Liver (tissue), 8 donors: ENCODE measurements at regions not wholly inside any gene's neighbourhood (a gene's known extent, or its start where the extent isn't known, plus 50 kb on each side); places are given as distances from the start of the nearest gene placed in this dataset.

Experiments used
- DNase-seq: peaks from one replicate; pipeline ENCODE4 v3.0.0-alpha.2; 2017; ENCODE audit warnings: low spot score
- H3K27ac ChIP-seq, 2 donors: one replicate each; pipeline ENCODE4 v1.7.0; 2013; ENCODE audit warnings: inconsistent platforms in 2 of 2, low read length in 2 of 2, control low read depth in 1 of 2, low read depth in 1 of 2, mild to moderate bottlenecking in 1 of 2
- H3K27me3 ChIP-seq, 4 donors: one replicate each; pipeline versions ENCODE4 v1.6.1 to v1.7.0; 2013; ENCODE audit warnings: low read length in 3 of 4, inconsistent platforms in 1 of 4, mild to moderate bottlenecking in 1 of 4, moderate library complexity in 1 of 4; ENCODE audit not compliant: control insufficient read depth in 4 of 4, insufficient read depth in 4 of 4
- H3K36me3 ChIP-seq, 4 donors: one replicate each; pipeline versions ENCODE4 v1.6.1 to v1.7.0; 2013; ENCODE audit warnings: low read length in 3 of 4, mild to moderate bottlenecking in 3 of 4, low read depth in 1 of 4, moderate library complexity in 1 of 4; ENCODE audit not compliant: control insufficient read depth in 4 of 4, insufficient read depth in 3 of 4
- H3K4me1 ChIP-seq, 4 donors: one replicate each; pipeline versions ENCODE4 v1.6.1 to v1.7.0; 2013; ENCODE audit warnings: low read length in 3 of 4, mild to moderate bottlenecking in 3 of 4, moderate library complexity in 1 of 4; ENCODE audit not compliant: control insufficient read depth in 4 of 4, insufficient read depth in 4 of 4
- H3K4me3 ChIP-seq, 3 donors: one replicate each; pipeline versions ENCODE4 v1.6.1 to v1.7.0; 2013; ENCODE audit warnings: low read length in 3 of 3, control low read depth in 1 of 3, low read depth in 1 of 3, mild to moderate bottlenecking in 1 of 3
- H3K9ac ChIP-seq, 2 donors: one replicate each; pipeline ENCODE4 v1.7.0; 2013; ENCODE audit warnings: low read length in 2 of 2, mild to moderate bottlenecking in 2 of 2, moderate library complexity in 2 of 2, control low read depth in 1 of 2, low read depth in 1 of 2
- H3K9me3 ChIP-seq, 4 donors: one replicate each; pipeline versions ENCODE4 v1.6.1 to v1.7.0; 2013; ENCODE audit warnings: low read length in 3 of 4; ENCODE audit not compliant: control insufficient read depth in 4 of 4
- ATF3 ChIP-seq: IDR thresholded peaks from 2 replicates; pipeline ENCODE4 v1.6.1; 2016; ENCODE audit warnings: antibody characterized with exemption
- CTCF ChIP-seq: fragments of 150-350 bp; IDR thresholded peaks from 2 replicates; pipeline ENCODE4 v1.5.1; 2017; ENCODE audit warnings: improper control_type of control experiment, low read depth, low read length; ENCODE audit not compliant: missing input control
- EGR1 ChIP-seq, 2 donors: IDR thresholded peaks; 2 replicates each; pipeline ENCODE4 v1.6.1; 2016 to 2018; ENCODE audit warnings: antibody characterized with exemption in 2 of 2, low read depth in 2 of 2
- FOXA1 ChIP-seq: IDR thresholded peaks from 2 replicates; pipeline ENCODE4 v1.6.1; 2016; ENCODE audit warnings: antibody characterized with exemption
- FOXA2 ChIP-seq: IDR thresholded peaks from 2 replicates; pipeline ENCODE4 v1.6.1; 2016; ENCODE audit warnings: antibody characterized with exemption
- GABPA ChIP-seq, 2 donors: IDR thresholded peaks in 1 of 2; conservative IDR thresholded peaks in 1 of 2; 2 replicates each; pipeline ENCODE4 v1.6.1; 2016; ENCODE audit warnings: antibody characterized with exemption in 2 of 2, mild to moderate bottlenecking in 1 of 2, moderate library complexity in 1 of 2
- HNF4A ChIP-seq, 2 donors: conservative IDR thresholded peaks; 2 replicates each; pipeline ENCODE4 v1.6.1; 2016; ENCODE audit warnings: antibody characterized with exemption in 2 of 2, mild to moderate bottlenecking in 2 of 2
- HNF4G ChIP-seq: IDR thresholded peaks from 2 replicates; pipeline ENCODE4 v1.6.1; 2016; ENCODE audit warnings: antibody characterized with exemption
- JUND ChIP-seq, 2 donors: IDR thresholded peaks; 2 replicates each; pipeline ENCODE4 v1.6.1; 2016; ENCODE audit warnings: antibody characterized with exemption in 2 of 2
- NR2F2 ChIP-seq: IDR thresholded peaks from 2 replicates; pipeline ENCODE4 v1.6.1; 2016; ENCODE audit warnings: antibody characterized with exemption
- RAD21 ChIP-seq, 2 donors: IDR thresholded peaks; 2 replicates each; pipeline ENCODE4 v1.6.1; 2016; ENCODE audit warnings: antibody characterized with exemption in 2 of 2, mild to moderate bottlenecking in 2 of 2
- SP1 ChIP-seq: IDR thresholded peaks from 2 replicates; pipeline ENCODE4 v1.6.1; 2018; ENCODE audit warnings: antibody characterized with exemption, mild to moderate bottlenecking
- TAF1 ChIP-seq: conservative IDR thresholded peaks from 2 replicates; pipeline ENCODE4 v1.6.1; 2016; ENCODE audit warnings: antibody characterized with exemption, mild to moderate bottlenecking
- YY1 ChIP-seq: IDR thresholded peaks from 2 replicates; pipeline ENCODE4 v1.6.1; 2016; ENCODE audit warnings: antibody characterized with exemption, mild to moderate bottlenecking
- ZBTB33 ChIP-seq: IDR thresholded peaks from 2 replicates; pipeline ENCODE4 v1.6.1; 2016; ENCODE audit warnings: antibody characterized with exemption
- WGBS: extraction: QIAGEN DNeasy Blood & Tissue Kit; methylation state at CpG from one replicate; pipeline ENCODE4 v1.1.7; 2013; 5-methylcytosine and 5-hydroxymethylcytosine counted together
- donor health status: healthy.
- donor health status: healthy.
- donor health status: healthy.
- donor health status: healthy.
- donor health status: healthy.

DNA sequence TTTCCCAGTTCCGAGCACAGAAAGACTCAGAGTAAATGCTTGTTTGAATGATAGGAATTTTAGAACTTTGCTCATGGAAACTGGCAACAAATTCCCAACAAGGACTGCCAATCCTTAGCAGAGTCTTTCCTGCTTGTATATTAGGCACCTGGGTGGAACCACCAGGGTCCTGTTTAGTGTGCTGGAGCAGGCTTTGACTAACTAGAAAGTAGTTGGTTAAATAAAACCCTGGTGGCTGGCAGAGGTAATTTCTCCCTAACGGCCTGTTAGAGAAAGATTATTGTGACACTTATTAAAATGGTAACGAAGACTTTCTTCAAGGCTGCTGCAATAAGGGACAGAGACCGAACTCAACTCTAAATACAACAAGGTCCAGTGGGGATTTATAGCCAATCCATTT, 103.6 kb upstream of the TEX13D start:
- 89% methylated on average over 4 of the region's 4 CpGs for WGBS

DNA sequence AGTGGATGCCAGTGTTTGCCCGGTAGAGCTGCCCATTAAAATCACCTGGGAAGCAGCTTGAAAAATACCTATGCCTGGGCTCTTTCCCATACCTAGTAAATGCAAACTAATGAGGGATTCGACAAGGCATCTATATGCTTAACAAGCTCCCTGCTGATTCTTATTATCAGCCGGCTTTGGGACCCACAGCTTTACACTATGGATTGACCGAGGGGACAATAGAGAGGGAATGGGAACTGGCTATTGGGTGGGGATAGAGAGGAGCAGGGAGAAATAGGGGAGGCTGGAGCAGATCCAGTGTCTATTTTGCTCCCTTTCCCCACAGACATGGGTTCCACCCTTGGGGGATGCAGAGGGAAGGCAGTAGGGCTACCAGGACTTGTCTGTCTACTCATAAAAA, 103.1 kb upstream of the TEX13D start:
- TF ChIP-seq JUND (IDR thresholded peaks at IDR 0.05): no peak
- TF ChIP-seq GABPA (IDR thresholded peaks at IDR 0.05 in 1 of 2, conservative IDR thresholded peaks at IDR 0.05 in 1 of 2): no peak
- no peak for TF ChIP-seq SP1
- no peak for TF ChIP-seq FOXA1
- TF ChIP-seq NR2F2: no peak
- no peak for TF ChIP-seq TAF1
- no peak for TF ChIP-seq EGR1 (IDR thresholded peaks at IDR 0.05; ENCODE audit: low read depth in 2 of 2)
- no peak for TF ChIP-seq CTCF
- no peak for TF ChIP-seq HNF4G
- no peak for TF ChIP-seq HNF4A (conservative IDR thresholded peaks at IDR 0.05)
- no peak for TF ChIP-seq ZBTB33
- TF ChIP-seq RAD21 (IDR thresholded peaks at IDR 0.05): no peak
- TF ChIP-seq YY1: no peak
- TF ChIP-seq FOXA2: no peak
- H3K4me1 ChIP-seq: peaks cover 0 to 2% (median 0%) of the 10 kb centered on the region in 4 donors
- H3K9ac ChIP-seq: no peak overlapping the region
- no peaks in the 10 kb centered on the region for H3K36me3 ChIP-seq
- WGBS: 89% methylated on average over 4 of the region's 4 CpGs
- H3K9me3 ChIP-seq: no peaks in the 10 kb centered on the region
- DNase-seq: no peak
- no peak overlapping the region for H3K4me3 ChIP-seq
- peaks cover 0 to 2% (median 0%) of the 10 kb centered on the region in 4 donors for H3K27me3 ChIP-seq
- no peak overlapping the region for H3K27ac ChIP-seq

More for the DNA sequence above, 103.6 kb upstream of the TEX13D start:
- DNase-seq: no peak
- H3K9me3 ChIP-seq: no peaks in the 10 kb centered on the region
- H3K4me3 ChIP-seq: no peak overlapping the region
- H3K27ac ChIP-seq: no peak overlapping the region
- peaks cover 0 to 2% (median 0%) of the 10 kb centered on the region in 4 donors for H3K4me1 ChIP-seq
- TF ChIP-seq GABPA (IDR thresholded peaks at IDR 0.05 in 1 of 2, conservative IDR thresholded peaks at IDR 0.05 in 1 of 2) (no peak), YY1 (no peak), ATF3 (no peak)
- H3K36me3 ChIP-seq: no peaks in the 10 kb centered on the region
- H3K9ac ChIP-seq: no peak overlapping the region
- H3K27me3 ChIP-seq: peaks cover 0 to 2% (median 0%) of the 10 kb centered on the region in 4 donors
